ENCODE measurements at regions not wholly inside any gene's neighbourhood (a gene's known extent, or its start where the extent isn't known, plus 50 kb on each side); places are given as distances from the start of the nearest gene placed in this dataset.

- TF ChIP-seq CTCF (IDR thresholded peaks at IDR 0.05; ENCODE audit: poor library complexity, severe bottlenecking): no peak
- no peak for TF ChIP-seq SMC3 (conservative IDR thresholded peaks at IDR 0.05; ENCODE audit: poor library complexity)
- no peak for TF ChIP-seq REST (IDR thresholded peaks at IDR 0.05; ENCODE audit: borderline replicate concordance)
- no peak for TF ChIP-seq EP300 (conservative IDR thresholded peaks at IDR 0.05; ENCODE audit: poor library complexity, severe bottlenecking)
- no peak for TF ChIP-seq TAF1 (IDR thresholded peaks at IDR 0.05; ENCODE audit: low read depth)
- no peak for TF ChIP-seq MXI1 (conservative IDR thresholded peaks at IDR 0.05; ENCODE audit: poor library complexity, severe bottlenecking)
- no peak for TF ChIP-seq RAD21 (conservative IDR thresholded peaks at IDR 0.05)
- TF ChIP-seq EZH2 (IDR thresholded peaks at IDR 0.05; ENCODE audit: borderline replicate concordance, insufficient read depth, low read length, poor library complexity, severe bottlenecking): no peak
- TF ChIP-seq POLR2AphosphoS5 (IDR thresholded peaks at IDR 0.05): no peak
- H2AFZ ChIP-seq (ENCODE audit: low read depth, low read length): no peak overlapping the region
- no peaks in the 10 kb centered on the region for H3F3A ChIP-seq (ENCODE audit: insufficient read depth, low read length, poor library complexity, severe bottlenecking)
- no peak overlapping the region for H3K4me3 ChIP-seq (ENCODE audit: low read length)
- no peaks in the 10 kb centered on the region for H4K20me1 ChIP-seq (ENCODE audit: insufficient read depth)
- H3K27me3 ChIP-seq (ENCODE audit: insufficient read depth, low read depth, low read length): no peaks in the 10 kb centered on the region
- no peak overlapping the region for H3K4me2 ChIP-seq (ENCODE audit: low read length)
- no peaks in the 10 kb centered on the region for H3K36me3 ChIP-seq (ENCODE audit: insufficient read depth, low read length)
- H3K27ac ChIP-seq (ENCODE audit: low read length): no peak overlapping the region
- no peak overlapping the region for H3K9ac ChIP-seq (ENCODE audit: low read length)
- H3K9me2 ChIP-seq (ENCODE audit: insufficient read depth, low read length): no peaks in the 10 kb centered on the region
- no peaks in the 10 kb centered on the region for H3K79me2 ChIP-seq (replicated peaks; ENCODE audit: insufficient read depth, low read length)
- no peaks in the 10 kb centered on the region for H3K9me3 ChIP-seq (ENCODE audit: low read length)
Measured at GRCh38 chr14:101046071-101046470, 142.5 kb upstream of the RTL1 start.

GRCh38 chr14:101047326-101047725 is 143.8 kb upstream of the RTL1 start:
- H3K9ac ChIP-seq (ENCODE audit: low read length): no peak overlapping the region
- no peak overlapping the region for H2AFZ ChIP-seq (ENCODE audit: low read depth, low read length)
- H3K36me3 ChIP-seq (ENCODE audit: insufficient read depth, low read length): no peaks in the 10 kb centered on the region
- H3K27ac ChIP-seq (ENCODE audit: low read length): no peak overlapping the region
- H3F3A ChIP-seq (ENCODE audit: insufficient read depth, low read length, poor library complexity, severe bottlenecking): no peaks in the 10 kb centered on the region
- no peak overlapping the region for H3K4me2 ChIP-seq (ENCODE audit: low read length)
- H3K9me2 ChIP-seq (ENCODE audit: insufficient read depth, low read length): no peaks in the 10 kb centered on the region
- peaks cover 2% of the 10 kb centered on the region for H3K9me3 ChIP-seq (ENCODE audit: low read length)
- TF ChIP-seq EP300 (conservative IDR thresholded peaks at IDR 0.05; ENCODE audit: poor library complexity, severe bottlenecking): no peak
- TF ChIP-seq CTCF (IDR thresholded peaks at IDR 0.05; ENCODE audit: poor library complexity, severe bottlenecking): no peak
- TF ChIP-seq TAF1 (IDR thresholded peaks at IDR 0.05; ENCODE audit: low read depth): no peak
- no peak for TF ChIP-seq POLR2AphosphoS5 (IDR thresholded peaks at IDR 0.05)
- TF ChIP-seq RAD21 (conservative IDR thresholded peaks at IDR 0.05): no peak
- no peak for TF ChIP-seq REST (IDR thresholded peaks at IDR 0.05; ENCODE audit: borderline replicate concordance)
- no peak for TF ChIP-seq SMC3 (conservative IDR thresholded peaks at IDR 0.05; ENCODE audit: poor library complexity)
- no peak for TF ChIP-seq EZH2 (IDR thresholded peaks at IDR 0.05; ENCODE audit: borderline replicate concordance, insufficient read depth, low read length, poor library complexity, severe bottlenecking)
- no peak for TF ChIP-seq MXI1 (conservative IDR thresholded peaks at IDR 0.05; ENCODE audit: poor library complexity, severe bottlenecking)
- H4K20me1 ChIP-seq (ENCODE audit: insufficient read depth): no peaks in the 10 kb centered on the region
- H3K4me3 ChIP-seq (ENCODE audit: low read length): no peak overlapping the region
- H3K27me3 ChIP-seq (ENCODE audit: insufficient read depth, low read depth, low read length): no peaks in the 10 kb centered on the region
- H3K79me2 ChIP-seq (replicated peaks; ENCODE audit: insufficient read depth, low read length): no peaks in the 10 kb centered on the region

All from neural cell (in vitro differentiated cells).